ENCODE measurements at regions not wholly inside any gene's neighbourhood (a gene's known extent, or its start where the extent isn't known, plus 50 kb on each side); places are given as distances from the start of the nearest gene placed in this dataset.
"Not testable (repeated sequence)": the region's sequence is repeated elsewhere in the genome, so short reads cannot be mapped to it uniquely, and the experiment has no call there.

DNA sequence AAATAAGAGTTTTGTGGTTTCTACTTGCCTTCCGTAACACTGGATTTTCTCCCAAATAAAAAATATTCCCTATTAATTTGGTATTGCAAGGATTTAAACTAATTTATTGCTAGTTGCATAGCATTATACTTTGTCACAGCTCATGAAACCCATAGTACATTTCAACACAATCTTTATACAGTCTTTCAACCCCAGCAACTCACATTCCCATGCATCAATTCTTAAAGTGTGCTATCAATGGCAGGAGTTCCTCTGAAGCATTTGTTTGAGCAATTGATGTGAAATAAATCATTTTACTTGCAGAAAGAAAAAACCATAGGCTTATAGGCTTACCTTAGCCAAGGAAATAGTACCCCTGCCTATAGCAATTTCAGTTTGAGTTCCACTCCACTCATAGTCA is 251.9 kb downstream of the PAPSS1 start:
- TF ChIP-seq POLR2A (IDR thresholded peaks at IDR 0.05; ENCODE audit: low read depth, low read length) = no peak
- no peak for TF ChIP-seq TAF1 (IDR thresholded peaks at IDR 0.05; ENCODE audit: borderline replicate concordance, low read depth, low read length)
- TF ChIP-seq POLR2AphosphoS5 (IDR thresholded peaks at IDR 0.05; ENCODE audit: low read depth, low read length) = no peak
- no peak for FAIRE-seq
- DNase-seq (ENCODE audit: insufficient read length) = no peak

DNA sequence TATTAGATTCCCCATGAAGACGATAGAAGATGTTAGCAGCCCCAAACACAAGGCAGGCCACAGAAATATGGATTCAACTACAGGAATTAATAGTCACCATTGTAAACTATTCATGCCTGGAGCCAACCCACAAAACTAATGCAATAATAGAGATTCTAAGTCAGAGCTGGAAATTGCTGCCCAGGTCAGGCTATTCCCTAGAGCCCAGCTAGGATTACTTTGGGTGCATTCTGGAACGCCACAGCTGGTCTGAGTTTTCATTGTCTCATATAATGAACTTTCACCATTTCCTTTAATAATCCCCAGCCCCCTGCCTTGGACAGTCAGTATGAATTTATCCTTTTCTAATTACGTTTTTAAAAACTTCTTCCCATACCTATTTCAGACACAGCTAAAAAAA is 252.6 kb downstream of the PAPSS1 start:
- TF ChIP-seq TAF1 (IDR thresholded peaks at IDR 0.05; ENCODE audit: borderline replicate concordance, low read depth, low read length) = no peak
- no peak for TF ChIP-seq POLR2A (IDR thresholded peaks at IDR 0.05; ENCODE audit: low read depth, low read length)
- no peak for TF ChIP-seq POLR2AphosphoS5 (IDR thresholded peaks at IDR 0.05; ENCODE audit: low read depth, low read length)
- no peak for FAIRE-seq
- no peak for DNase-seq (ENCODE audit: insufficient read length)

DNA sequence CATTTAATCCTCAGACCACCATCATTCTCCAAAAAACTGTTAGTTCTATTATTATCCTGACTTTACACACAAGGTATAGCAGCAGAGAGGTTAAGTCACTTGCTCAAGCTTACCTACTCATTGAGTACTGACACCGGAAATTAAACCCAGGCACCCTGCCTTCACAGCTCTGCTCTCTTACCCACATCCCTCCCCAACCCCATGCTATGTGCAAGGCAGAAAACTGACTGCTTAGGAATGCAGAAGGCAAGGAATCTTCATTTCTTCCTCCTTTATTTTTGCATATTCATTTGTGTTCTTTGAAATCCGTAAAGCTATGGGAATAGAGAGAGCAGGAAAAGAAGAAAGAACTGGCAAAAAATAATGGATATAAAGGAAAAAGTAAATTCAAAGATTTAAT is 261.8 kb downstream of the PAPSS1 start:
- DNase-seq (ENCODE audit: insufficient read length) (no peak), FAIRE-seq (no peak)
- TF ChIP-seq TAF1 (IDR thresholded peaks at IDR 0.05; ENCODE audit: borderline replicate concordance, low read depth, low read length) (no peak), POLR2A (IDR thresholded peaks at IDR 0.05; ENCODE audit: low read depth, low read length) (no peak), POLR2AphosphoS5 (IDR thresholded peaks at IDR 0.05; ENCODE audit: low read depth, low read length) (no peak)

DNA sequence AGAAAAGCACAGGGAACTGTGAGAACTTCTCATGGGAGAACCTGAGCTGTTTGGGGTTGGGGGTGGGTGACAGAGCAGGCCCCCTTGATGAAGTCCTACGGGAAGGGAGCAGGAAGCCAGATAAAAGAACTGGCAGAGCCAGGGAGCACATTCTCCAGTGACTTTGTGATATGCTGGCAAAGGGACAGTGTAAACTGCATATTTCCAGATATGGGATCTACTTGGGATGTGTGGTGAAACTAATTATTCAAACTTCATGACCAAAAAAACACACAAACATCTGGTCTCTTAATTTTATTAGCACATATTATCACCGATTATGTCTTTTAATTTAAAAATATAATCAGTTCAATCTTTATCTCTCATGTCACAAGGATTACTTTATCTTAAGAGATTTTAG is 266.0 kb downstream of the PAPSS1 start:
- TF ChIP-seq POLR2AphosphoS5 (IDR thresholded peaks at IDR 0.05; ENCODE audit: low read depth, low read length) = no peak
- no peak for TF ChIP-seq TAF1 (IDR thresholded peaks at IDR 0.05; ENCODE audit: borderline replicate concordance, low read depth, low read length)
- no peak for TF ChIP-seq POLR2A (IDR thresholded peaks at IDR 0.05; ENCODE audit: low read depth, low read length)
- DNase-seq (ENCODE audit: insufficient read length) (no peak), FAIRE-seq (no peak)

DNA sequence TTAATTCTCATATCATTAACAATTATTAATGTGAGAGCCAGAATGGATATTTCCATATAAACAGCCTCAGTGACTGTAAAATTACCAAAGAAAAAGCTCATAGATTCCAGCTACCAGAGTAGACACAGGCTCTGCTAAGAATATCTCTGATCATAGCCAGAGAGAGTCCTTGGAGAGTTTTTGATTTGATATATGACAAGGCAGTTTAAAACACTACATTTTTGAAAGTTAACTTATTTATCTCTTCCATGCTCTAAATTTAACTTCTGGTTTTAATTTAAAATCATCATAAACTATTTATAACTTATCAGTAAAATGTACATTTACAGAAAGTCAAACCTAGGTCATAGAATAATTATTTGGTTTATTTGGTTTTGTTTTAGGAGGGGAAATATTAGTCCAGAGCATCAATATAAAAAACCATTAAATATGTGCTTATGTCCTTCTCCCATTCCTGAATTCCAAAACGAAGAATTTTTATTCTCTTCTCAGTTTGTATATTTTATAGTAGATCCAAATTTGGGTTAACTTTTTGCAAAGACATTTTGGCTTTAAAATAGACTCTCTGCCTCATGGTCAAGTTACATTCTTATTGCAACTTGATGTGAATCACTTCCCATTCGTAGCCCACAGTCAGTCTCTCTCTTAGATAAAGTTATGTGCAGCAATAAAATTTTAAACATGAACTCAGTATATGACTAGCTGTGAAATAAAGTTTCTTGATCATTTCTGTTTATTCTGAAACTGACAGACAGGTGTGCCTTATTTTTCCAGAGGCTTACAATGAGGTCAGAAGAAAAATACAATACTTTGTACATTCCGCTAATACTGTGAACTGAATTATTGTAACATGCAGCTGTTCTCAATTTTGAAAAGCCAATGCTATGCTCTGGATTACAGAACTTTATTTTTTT is 267.1 kb downstream of the PAPSS1 start:
- no peak for TF ChIP-seq TAF1 (IDR thresholded peaks at IDR 0.05; ENCODE audit: borderline replicate concordance, low read depth, low read length)
- TF ChIP-seq POLR2A (IDR thresholded peaks at IDR 0.05; ENCODE audit: low read depth, low read length) = no peak
- no peak for FAIRE-seq
- no peak for DNase-seq (ENCODE audit: insufficient read length)

DNA sequence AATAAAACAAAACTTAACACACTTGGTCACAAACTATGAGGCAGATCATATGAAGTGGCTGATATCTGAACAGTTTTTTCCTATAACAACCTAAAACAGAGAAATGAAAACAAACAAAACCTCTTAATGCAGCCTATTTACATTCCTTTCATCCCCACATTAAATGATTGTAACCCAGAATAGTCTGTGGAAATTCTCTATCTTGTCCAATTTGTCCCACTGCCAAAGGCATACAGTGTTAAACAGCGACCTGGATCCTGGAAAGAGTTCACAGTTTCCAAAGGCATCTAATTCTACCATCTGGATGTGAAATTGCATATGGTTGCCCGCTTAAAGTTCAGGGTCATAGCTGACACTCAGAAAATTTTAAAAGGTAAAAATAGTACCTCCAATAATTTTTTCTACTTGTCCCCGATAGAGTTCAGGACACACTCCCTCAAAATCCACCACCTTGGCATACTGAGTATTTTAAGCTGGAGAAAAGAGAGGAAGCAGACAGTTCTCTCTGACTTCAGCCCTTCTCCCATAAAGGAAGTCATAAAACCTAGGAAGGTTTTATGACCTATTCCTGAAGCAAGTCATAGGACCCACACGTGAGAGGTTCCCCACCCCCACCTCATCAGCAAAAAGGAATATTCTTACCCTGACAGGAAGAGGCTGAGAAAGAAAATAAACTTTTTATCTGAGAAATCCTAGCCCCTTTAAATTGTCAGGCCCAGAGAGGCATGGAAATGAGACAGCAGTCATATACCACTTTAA is 270.2 kb downstream of the PAPSS1 start:
- DNase-seq (ENCODE audit: insufficient read length) (no peak), FAIRE-seq (no peak)
- TF ChIP-seq POLR2A (IDR thresholded peaks at IDR 0.05; ENCODE audit: low read depth, low read length) = no peak
- no peak for TF ChIP-seq TAF1 (IDR thresholded peaks at IDR 0.05; ENCODE audit: borderline replicate concordance, low read depth, low read length)

DNA sequence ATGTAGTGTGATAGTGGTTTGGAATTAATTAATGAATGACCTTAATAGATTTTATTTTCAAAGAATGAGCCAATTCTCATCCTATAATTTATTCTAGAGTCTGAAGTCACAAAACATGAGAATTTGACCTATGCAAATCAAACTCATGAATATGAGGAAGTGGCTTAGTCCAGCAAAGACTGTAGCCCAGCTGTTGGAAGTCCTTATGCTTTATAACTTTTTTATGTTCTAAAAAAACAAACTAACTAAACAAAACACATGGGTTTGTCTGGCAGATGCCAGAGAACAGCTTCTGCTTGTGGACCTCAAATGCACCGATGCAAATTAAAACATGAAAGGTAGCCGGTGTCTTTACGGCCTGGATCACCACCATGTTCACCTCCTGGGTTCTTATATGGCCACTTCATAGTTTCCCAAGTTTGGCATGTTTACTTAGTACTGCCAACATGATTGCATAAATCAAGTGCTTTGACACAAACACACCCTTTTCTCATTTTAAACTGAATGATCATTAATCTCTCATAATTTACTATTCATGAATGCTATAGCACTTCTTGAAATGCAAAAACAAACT is 277.4 kb downstream of the PAPSS1 start:
- no peak for FAIRE-seq
- TF ChIP-seq TAF1 (IDR thresholded peaks at IDR 0.05; ENCODE audit: borderline replicate concordance, low read depth, low read length) = no peak
- no peak for TF ChIP-seq POLR2AphosphoS5 (IDR thresholded peaks at IDR 0.05; ENCODE audit: low read depth, low read length)
- no peak for TF ChIP-seq POLR2A (IDR thresholded peaks at IDR 0.05; ENCODE audit: low read depth, low read length)

DNA sequence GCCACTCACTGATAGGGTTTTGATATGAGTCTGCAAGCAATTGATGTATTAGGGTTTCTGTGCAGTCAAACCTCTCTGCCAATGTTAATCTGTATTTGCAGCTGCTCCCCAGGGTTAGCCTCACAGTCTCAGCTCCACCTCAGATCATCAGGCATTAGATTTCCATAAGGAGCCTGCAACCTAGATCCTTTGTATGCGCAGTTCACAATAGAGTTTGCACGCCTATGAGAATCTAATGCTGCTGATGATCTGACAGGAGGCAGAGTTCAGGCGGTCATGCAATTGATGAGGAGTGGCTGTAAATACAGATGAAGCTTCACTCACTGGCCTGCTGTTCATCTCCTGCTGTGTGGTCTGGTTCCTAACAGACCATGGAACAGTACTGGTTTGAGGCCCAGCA is 280.6 kb downstream of the PAPSS1 start:
- DNase-seq (ENCODE audit: insufficient read length) (no peak), FAIRE-seq (no peak)
- TF ChIP-seq POLR2A (IDR thresholded peaks at IDR 0.05; ENCODE audit: low read depth, low read length) = no peak

More for the DNA sequence above, 277.4 kb downstream of the PAPSS1 start:
- no peak for DNase-seq (ENCODE audit: insufficient read length)

DNA sequence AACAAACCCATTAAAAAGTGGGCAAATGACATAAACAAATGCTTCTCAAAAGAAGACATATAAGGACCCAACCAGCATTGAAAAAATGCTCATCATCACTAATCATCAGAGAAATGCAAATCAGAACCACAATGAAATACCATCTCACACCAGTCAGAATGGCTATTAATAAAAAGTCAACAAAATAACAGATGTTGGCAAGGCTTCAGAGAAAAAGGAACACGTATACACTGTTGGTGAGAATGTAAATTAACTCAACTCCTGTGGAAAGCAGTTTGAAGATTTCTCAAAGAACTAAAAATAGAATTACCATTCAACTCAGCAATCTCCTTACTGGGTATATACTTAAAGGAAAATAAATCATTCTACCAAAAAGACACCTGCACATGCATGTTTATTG is 283.6 kb downstream of the PAPSS1 start:
- not testable (repeated sequence) for FAIRE-seq; DNase-seq (ENCODE audit: insufficient read length)

DNA sequence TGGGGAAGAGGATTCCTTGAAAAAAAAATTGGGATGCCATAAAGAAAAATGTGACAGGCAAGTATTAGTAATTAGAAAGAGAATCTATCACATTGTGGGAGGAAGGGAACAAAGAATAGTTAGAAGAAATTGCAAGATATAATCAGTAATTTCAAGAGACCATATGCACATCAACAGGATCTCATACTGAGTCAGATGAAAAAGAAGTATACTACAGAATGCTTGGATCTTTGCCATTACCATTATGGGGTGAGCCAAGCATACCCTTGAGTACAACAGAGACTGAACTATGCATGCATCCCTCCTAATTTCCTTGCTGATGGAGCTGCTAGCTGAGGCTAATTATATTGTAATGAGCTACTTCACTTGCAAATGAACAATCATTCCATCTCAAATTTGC is 287.6 kb downstream of the PAPSS1 start:
- TF ChIP-seq TAF1 (IDR thresholded peaks at IDR 0.05; ENCODE audit: borderline replicate concordance, low read depth, low read length) (no peak), POLR2AphosphoS5 (IDR thresholded peaks at IDR 0.05; ENCODE audit: low read depth, low read length) (no peak), POLR2A (IDR thresholded peaks at IDR 0.05; ENCODE audit: low read depth, low read length) (no peak)
- DNase-seq (ENCODE audit: insufficient read length) (no peak), FAIRE-seq (no peak)

DNA sequence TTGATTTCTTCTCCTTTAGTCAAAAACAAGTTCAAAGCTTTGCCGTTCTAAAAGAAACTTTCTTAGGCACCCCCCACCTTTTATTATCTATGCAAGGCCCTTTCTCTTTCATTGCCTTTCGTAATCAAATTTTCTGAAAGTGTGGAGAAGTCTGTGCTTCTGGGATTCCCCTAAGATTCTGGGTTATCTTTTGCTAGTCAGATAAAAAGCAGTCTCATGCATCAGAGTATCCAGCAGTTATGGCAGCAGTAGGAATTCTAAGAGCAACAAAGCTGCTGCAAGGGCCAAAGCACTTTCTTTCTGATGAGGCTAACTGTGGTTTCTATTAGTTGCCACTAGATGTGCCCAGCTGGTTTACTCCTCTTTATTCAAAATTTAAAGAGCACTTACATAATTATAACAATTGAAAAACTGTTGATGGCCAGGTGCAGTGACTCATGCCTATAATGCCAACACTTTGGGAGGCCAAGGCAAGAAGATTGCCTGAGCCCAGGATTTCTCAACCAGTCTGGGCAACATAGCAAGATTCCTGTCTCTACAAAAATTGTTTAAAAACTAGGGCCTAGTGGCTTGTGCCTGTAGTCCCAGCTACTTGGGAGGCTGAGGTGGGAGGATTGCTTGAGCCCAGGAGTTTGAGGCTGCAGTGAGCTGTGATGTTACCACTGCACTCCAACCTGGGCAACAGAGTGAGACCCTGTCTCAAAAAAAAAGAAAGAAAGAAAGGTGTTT is 296.2 kb downstream of the PAPSS1 start:
- DNase-seq (ENCODE audit: insufficient read length) (no peak), FAIRE-seq (no peak)

DNA sequence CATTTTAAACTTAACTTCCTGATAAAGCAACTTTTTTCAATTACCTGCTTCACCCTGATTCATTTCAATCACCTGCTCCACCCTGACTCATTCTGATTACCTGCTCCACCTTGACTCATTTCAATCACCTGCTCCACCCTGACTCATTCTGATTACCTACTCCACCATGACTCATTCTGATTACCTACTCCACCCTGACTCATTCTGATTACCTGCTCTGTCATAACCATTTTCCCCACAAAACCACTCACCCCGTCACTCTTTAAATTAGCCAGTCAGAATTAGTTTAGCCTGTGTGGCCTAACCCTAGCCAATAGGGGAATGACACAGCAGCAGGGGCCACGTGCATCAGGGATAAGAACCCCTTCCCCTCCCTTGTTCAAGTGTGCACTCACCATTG is 300.5 kb downstream of the PAPSS1 start:
- not testable (repeated sequence) for FAIRE-seq; DNase-seq (ENCODE audit: insufficient read length)

More for the DNA sequence above, 296.2 kb downstream of the PAPSS1 start:
- TF ChIP-seq POLR2AphosphoS5 (IDR thresholded peaks at IDR 0.05; ENCODE audit: low read depth, low read length) (no peak), POLR2A (IDR thresholded peaks at IDR 0.05; ENCODE audit: low read depth, low read length) (no peak), TAF1 (IDR thresholded peaks at IDR 0.05; ENCODE audit: borderline replicate concordance, low read depth, low read length) (no peak)
